GM12874 (cell line): ENCODE measurements at regions not wholly inside any gene's neighbourhood (a gene's known extent, or its start where the extent isn't known, plus 50 kb on each side); places are given as distances from the start of the nearest gene placed in this dataset.

Experiments used
- TF ChIP-seq, protein P1 (sequence below): IDR thresholded peaks from 2 replicates; pipeline ENCODE4 v1.5.1; 2011; ENCODE audit warnings: low read depth, mild to moderate bottlenecking, control low read depth, low read length, moderate library complexity; ENCODE audit not compliant: insufficient read depth

DNA sequence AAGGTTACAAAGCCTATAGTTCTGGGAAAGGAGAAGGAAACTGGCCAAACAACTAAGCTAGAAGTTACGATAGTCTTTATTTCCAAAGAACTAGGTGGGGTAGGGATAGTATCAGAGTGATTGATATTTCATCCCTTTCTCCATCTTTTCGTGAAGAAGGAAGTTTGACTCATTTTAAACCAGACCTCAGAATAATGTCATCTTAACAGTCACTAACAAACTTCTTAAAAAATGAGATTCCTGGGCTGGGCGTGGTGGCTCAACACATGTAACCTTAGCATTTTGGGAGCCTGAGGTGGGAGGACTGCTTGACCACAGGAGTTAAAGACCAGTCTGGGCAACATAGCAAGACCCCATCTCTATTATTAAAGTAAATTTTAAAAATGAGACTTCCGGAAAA is 69.4 kb downstream of the ARL4A start:
- TF ChIP-seq, protein P1, sequence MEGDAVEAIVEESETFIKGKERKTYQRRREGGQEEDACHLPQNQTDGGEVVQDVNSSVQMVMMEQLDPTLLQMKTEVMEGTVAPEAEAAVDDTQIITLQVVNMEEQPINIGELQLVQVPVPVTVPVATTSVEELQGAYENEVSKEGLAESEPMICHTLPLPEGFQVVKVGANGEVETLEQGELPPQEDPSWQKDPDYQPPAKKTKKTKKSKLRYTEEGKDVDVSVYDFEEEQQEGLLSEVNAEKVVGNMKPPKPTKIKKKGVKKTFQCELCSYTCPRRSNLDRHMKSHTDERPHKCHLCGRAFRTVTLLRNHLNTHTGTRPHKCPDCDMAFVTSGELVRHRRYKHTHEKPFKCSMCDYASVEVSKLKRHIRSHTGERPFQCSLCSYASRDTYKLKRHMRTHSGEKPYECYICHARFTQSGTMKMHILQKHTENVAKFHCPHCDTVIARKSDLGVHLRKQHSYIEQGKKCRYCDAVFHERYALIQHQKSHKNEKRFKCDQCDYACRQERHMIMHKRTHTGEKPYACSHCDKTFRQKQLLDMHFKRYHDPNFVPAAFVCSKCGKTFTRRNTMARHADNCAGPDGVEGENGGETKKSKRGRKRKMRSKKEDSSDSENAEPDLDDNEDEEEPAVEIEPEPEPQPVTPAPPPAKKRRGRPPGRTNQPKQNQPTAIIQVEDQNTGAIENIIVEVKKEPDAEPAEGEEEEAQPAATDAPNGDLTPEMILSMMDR, result no peak

DNA sequence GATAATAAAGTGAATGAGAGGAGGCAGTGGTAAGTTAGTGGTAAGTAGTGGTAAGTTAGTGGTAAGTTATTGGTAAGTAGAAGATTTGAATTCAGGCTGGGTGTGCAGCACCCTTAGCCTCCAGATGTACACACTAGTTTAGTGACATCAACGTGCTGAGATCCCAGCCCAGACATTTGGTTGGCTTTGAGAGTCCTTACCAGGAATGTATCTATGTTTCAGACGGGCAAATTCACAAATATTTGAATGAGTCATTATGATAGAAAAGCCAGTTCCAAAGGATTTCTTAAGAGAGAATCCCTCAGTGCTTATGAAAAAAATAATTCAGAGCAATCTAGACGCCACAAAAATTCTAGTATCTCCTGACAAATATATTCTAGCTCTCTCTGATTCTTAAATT is 70.0 kb downstream of the ARL4A start:
- TF ChIP-seq, protein P1, result no peak

DNA sequence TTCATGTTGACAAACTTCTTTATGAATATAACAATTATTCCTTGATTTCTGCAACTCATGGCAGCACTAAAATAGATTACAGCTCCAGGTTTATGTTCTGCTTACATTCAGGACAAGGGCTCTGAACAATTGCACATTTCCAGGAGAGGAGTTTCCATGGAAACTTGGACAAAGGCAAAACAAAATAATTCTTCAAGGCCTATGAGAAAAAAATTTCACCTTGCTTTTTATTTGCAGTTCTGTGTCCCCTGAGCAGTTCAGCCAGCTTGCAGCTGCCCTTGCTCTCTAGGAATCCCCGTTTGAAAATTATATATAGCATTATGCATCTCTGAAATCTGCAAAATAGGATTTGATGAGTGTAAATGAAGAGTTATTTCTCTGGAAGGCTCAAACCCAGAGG is 71.7 kb downstream of the ARL4A start:
- TF ChIP-seq, protein P1, result no peak

DNA sequence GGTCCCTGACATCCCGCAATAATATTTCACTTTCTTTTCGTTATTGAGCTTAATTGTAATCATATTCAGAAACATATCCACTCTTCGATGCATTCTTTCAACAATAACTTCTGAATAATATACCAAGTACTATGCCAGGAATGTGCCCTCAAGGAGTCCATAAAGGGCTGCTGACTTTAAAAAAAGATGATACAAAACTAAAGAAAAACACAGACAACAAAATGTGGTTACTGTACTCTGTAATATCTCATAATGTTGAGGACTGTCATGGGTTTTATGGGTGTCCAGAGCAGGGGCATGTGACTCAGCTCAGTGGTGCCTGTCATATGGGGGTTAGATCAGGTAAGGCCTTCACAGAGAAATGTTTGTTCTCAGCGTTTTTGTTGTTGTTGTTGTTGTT is 73.7 kb downstream of the ARL4A start:
- TF ChIP-seq, protein P1, result no peak

DNA sequence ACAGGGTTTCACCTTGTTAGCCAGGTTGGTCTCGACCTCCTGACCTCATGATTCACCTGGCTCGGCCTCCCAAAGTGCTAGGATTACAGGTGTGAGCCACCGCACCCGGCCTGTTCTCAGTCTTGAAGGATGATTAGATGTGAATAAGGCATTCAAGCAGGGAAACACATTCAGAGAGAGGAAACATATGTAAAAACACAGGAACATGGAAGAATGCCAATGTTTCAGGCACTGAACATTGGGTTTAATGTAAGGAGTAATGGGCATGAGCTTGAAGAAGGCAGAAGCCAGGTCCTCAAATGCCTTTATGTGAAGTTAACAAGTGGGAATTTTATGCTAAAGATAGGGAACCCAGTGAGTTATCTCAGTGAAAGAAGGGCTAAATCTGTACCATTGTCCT is 74.3 kb downstream of the ARL4A start:
- TF ChIP-seq, protein P1, result no peak

DNA sequence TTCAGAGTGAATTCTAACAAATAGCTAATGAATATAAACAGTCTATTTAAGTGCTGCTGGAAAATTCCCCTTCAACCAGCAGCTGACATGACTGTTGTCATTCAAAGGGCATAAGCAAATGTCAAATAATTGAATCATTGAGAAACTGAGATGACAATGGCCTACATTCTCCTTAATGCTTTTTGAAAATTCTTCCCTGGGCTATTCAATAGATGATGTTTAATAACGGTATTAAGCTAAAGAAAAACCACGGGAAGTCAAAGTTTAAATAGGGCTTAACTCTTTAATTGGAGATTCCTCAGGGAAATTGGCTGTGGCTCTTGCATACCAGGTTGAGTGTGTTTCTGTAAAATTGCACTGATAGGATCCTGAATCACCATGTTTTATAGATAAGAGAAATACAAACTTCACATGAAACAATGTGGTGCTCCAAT is 77.0 kb downstream of the ARL4A start:
- TF ChIP-seq, protein P1, result no peak

DNA sequence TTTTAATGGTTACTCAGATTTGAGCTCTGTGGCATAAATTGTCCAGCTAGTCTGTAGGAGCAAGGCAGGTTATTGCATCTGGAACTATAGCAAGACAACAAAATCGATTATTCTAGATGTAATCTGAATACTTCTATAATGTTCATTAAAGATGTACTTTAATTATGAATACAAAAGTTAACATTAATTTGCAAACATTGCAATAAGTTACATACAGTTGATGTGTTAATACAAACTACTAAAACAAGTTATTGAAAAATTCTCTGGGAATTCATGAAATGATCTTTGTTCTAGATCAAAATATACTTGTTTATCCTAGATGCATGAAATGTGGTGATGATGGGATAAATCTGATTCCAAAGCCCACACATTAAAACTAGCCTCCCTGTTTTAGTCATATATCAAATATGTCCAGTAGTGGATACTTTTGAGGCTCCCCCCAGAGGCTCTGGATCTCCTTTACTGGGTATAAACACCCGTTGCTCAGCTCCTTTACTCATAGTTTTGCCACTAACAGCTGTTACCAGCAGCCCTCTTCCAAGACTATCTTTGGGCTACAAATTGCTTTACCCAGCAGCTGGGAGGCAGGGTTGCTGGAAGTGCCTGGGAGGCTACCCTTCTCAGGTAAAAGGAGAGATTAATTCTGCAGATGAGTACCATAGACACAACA is 78.1 kb downstream of the ARL4A start:
- TF ChIP-seq, protein P1, result no peak
